ENCODE measurements at regions not wholly inside any gene's neighbourhood (a gene's known extent, or its start where the extent isn't known, plus 50 kb on each side); places are given as distances from the start of the nearest gene placed in this dataset.

DNA sequence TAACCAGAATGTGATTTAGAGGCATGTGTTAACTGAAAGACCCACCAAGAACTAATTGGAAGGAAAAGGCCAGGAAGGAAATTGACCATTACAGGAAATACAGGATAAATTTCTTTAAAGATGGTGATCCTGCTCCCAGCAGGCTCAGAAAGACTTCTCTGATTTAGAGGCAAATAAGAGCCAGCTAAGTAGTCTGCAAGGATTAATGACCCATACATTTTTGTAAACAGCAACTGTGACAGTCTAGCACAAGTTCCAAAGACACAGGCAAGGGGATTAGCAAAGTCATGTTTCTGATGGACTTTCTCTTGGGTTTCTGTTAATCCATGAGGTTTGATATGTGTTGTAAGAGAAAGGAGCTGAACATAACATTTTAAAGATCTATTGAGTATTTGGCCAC, 425.0 kb downstream of the HTR7 start:
- Histone ChIP-seq H3K4me1 (ENCODE audit: control insufficient read depth in 2 of 2, insufficient read depth in 1 of 2, low read depth in 1 of 2, low read length in 2 of 2) (no peaks in the 10 kb centered on the region), H3K27ac (replicated peaks; ENCODE audit: low read length) (no peak overlapping the region), H3K4me2 (ENCODE audit: insufficient read depth, low read length, poor library complexity, severe bottlenecking) (no peak overlapping the region), H2BK15ac (ENCODE audit: low read length) (no peak overlapping the region), H3K36me3 (replicated peaks in 1 of 2; ENCODE audit: control insufficient read depth in 2 of 2, insufficient read depth in 2 of 2, low read length in 2 of 2) (no peaks in the 10 kb centered on the region), H3K27me3 (ENCODE audit: control insufficient read depth in 3 of 3, insufficient read depth in 3 of 3, low read depth in 1 of 3, low read length in 3 of 3) (no peaks in the 10 kb centered on the region), H3K9me3 (replicated peaks in 1 of 2; ENCODE audit: control insufficient read depth in 2 of 2, insufficient read depth in 1 of 2, low read depth in 1 of 2, low read length in 2 of 2) (no peaks in the 10 kb centered on the region), H2BK12ac (ENCODE audit: low read length) (no peak overlapping the region), H4K91ac (ENCODE audit: low read depth, low read length, poor library complexity) (no peak overlapping the region), H3K4me3 (ENCODE audit: low read length in 2 of 2) (no peak overlapping the region), H3K18ac (ENCODE audit: low read length) (no peak overlapping the region), H3K9ac (ENCODE audit: low read depth, low read length, poor library complexity) (no peak overlapping the region), H2AK5ac (ENCODE audit: low read depth, low read length) (no peak overlapping the region), H2BK5ac (ENCODE audit: low read length) (no peak overlapping the region), H3K79me1 (ENCODE audit: low read depth, low read length) (no peaks in the 10 kb centered on the region), H2BK120ac (ENCODE audit: low read depth, low read length) (no peak overlapping the region), H3K14ac (ENCODE audit: low read length) (no peak overlapping the region), H3K23ac (ENCODE audit: low read depth, low read length, poor library complexity) (no peak overlapping the region), H3K4ac (ENCODE audit: low read length) (no peak overlapping the region), H4K8ac (ENCODE audit: low read depth, low read length) (no peak overlapping the region), H2AFZ (ENCODE audit: low read length) (no peak overlapping the region)
- DNase-seq (ENCODE audit: low spot score) = no peak

DNA sequence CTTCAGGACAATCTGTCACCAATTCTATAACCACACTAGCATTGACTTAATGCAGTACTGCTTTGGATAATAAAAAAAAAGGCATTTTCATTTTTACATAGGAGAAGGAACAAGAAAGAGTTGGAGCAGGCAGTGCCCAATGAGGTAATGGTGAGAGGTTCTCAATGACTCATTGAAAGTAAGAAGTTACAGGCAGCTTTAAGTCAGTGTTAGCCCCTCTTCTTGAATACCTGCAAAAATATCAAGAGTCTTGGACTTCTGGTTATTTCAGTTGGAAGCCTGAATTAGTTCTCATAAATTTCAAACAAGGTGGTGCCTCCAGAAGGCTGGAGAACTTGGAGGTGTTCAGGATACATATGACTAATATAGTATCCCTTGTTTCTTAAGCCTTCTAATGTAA, 422.5 kb downstream of the HTR7 start:
- Histone ChIP-seq H3K14ac (ENCODE audit: low read length) (no peak overlapping the region), H2AK5ac (ENCODE audit: low read depth, low read length) (no peak overlapping the region), H4K8ac (ENCODE audit: low read depth, low read length) (no peak overlapping the region), H2BK120ac (ENCODE audit: low read depth, low read length) (no peak overlapping the region), H2BK15ac (ENCODE audit: low read length) (no peak overlapping the region), H3K4ac (ENCODE audit: low read length) (no peak overlapping the region), H3K9ac (ENCODE audit: low read depth, low read length, poor library complexity) (no peak overlapping the region), H3K36me3 (replicated peaks in 1 of 2; ENCODE audit: control insufficient read depth in 2 of 2, insufficient read depth in 2 of 2, low read length in 2 of 2) (no peaks in the 10 kb centered on the region), H3K4me3 (ENCODE audit: low read length in 2 of 2) (no peak overlapping the region), H3K23ac (ENCODE audit: low read depth, low read length, poor library complexity) (no peak overlapping the region), H3K9me3 (replicated peaks in 1 of 2; ENCODE audit: control insufficient read depth in 2 of 2, insufficient read depth in 1 of 2, low read depth in 1 of 2, low read length in 2 of 2) (no peaks in the 10 kb centered on the region), H2BK5ac (ENCODE audit: low read length) (no peak overlapping the region), H3K4me1 (ENCODE audit: control insufficient read depth in 2 of 2, insufficient read depth in 1 of 2, low read depth in 1 of 2, low read length in 2 of 2) (no peaks in the 10 kb centered on the region), H3K18ac (ENCODE audit: low read length) (no peak overlapping the region), H3K79me1 (ENCODE audit: low read depth, low read length) (no peaks in the 10 kb centered on the region), H3K27ac (replicated peaks; ENCODE audit: low read length) (no peak overlapping the region), H2BK12ac (ENCODE audit: low read length) (no peak overlapping the region), H4K91ac (ENCODE audit: low read depth, low read length, poor library complexity) (no peak overlapping the region), H2AFZ (ENCODE audit: low read length) (no peak overlapping the region), H3K27me3 (ENCODE audit: control insufficient read depth in 3 of 3, insufficient read depth in 3 of 3, low read depth in 1 of 3, low read length in 3 of 3) (no peaks in the 10 kb centered on the region), H3K4me2 (ENCODE audit: insufficient read depth, low read length, poor library complexity, severe bottlenecking) (no peak overlapping the region)
- DNase-seq (ENCODE audit: low spot score) = no peak

DNA sequence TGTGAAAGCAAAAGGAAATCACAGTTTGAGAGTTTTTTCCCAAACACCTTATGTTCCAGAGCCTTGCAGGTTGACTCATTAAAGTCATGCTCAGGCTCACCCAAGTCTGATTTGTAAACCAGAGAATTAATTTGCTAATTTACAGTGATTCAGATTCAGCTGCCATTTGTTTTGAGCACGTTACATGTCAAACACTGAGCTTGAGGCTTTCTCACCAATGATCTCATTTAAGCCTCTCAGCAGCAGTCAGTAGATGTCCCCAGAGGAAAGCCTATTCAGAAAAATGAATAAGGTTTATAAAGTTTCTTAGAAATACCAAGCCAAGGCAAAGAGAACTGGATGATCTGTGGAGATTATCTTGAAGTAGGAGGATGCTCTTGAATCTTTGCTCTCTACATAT, 420.4 kb downstream of the HTR7 start:
- Histone ChIP-seq H4K91ac (ENCODE audit: low read depth, low read length, poor library complexity) (no peak overlapping the region), H3K23ac (ENCODE audit: low read depth, low read length, poor library complexity) (no peak overlapping the region), H3K27ac (replicated peaks; ENCODE audit: low read length) (no peak overlapping the region), H3K9ac (ENCODE audit: low read depth, low read length, poor library complexity) (no peak overlapping the region), H2BK120ac (ENCODE audit: low read depth, low read length) (no peak overlapping the region), H2AK5ac (ENCODE audit: low read depth, low read length) (no peak overlapping the region), H3K4me1 (ENCODE audit: control insufficient read depth in 2 of 2, insufficient read depth in 1 of 2, low read depth in 1 of 2, low read length in 2 of 2) (no peaks in the 10 kb centered on the region), H3K36me3 (replicated peaks in 1 of 2; ENCODE audit: control insufficient read depth in 2 of 2, insufficient read depth in 2 of 2, low read length in 2 of 2) (no peaks in the 10 kb centered on the region), H4K8ac (ENCODE audit: low read depth, low read length) (no peak overlapping the region), H3K4me3 (ENCODE audit: low read length in 2 of 2) (no peak overlapping the region), H3K27me3 (ENCODE audit: control insufficient read depth in 3 of 3, insufficient read depth in 3 of 3, low read depth in 1 of 3, low read length in 3 of 3) (no peaks in the 10 kb centered on the region), H3K18ac (ENCODE audit: low read length) (no peak overlapping the region), H3K9me3 (replicated peaks in 1 of 2; ENCODE audit: control insufficient read depth in 2 of 2, insufficient read depth in 1 of 2, low read depth in 1 of 2, low read length in 2 of 2) (peaks cover 0 to 4% of the 10 kb centered on the region in 2 donors), H2BK5ac (ENCODE audit: low read length) (no peak overlapping the region), H3K4me2 (ENCODE audit: insufficient read depth, low read length, poor library complexity, severe bottlenecking) (no peak overlapping the region), H3K14ac (ENCODE audit: low read length) (no peak overlapping the region), H3K79me1 (ENCODE audit: low read depth, low read length) (no peaks in the 10 kb centered on the region), H2AFZ (ENCODE audit: low read length) (no peak overlapping the region), H2BK12ac (ENCODE audit: low read length) (no peak overlapping the region), H2BK15ac (ENCODE audit: low read length) (no peak overlapping the region), H3K4ac (ENCODE audit: low read length) (no peak overlapping the region)
- no CpG with 5 or more reads among the region's 1 CpG for WGBS, 2 donors (ENCODE audit: extremely low coverage in 2 of 2, insufficient read length in 2 of 2, insufficient replicate concordance in 1 of 2)
- DNase-seq (ENCODE audit: low spot score) = no peak

DNA sequence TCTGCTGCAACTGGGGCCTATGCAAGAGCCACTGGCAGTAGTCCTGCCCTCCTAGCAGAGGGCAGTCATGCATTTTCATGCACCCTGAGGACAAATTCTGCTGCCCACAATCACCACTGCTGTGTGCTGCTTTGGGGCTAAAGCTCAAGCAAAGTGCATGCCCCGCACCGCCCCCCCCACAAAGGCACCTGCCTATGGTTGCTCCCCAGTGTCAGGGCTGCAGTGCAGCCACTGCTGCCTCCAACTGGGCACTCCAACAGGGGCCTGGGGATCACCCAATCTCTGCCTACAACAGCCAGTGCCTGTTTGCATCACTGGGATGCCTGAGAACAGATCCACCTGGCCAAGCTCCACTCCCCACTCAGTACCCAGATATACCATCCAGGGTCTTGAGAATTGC, 417.0 kb downstream of the HTR7 start:
- Histone ChIP-seq H3K4me1 (ENCODE audit: control insufficient read depth in 2 of 2, insufficient read depth in 1 of 2, low read depth in 1 of 2, low read length in 2 of 2) (no peaks in the 10 kb centered on the region), H2BK120ac (ENCODE audit: low read depth, low read length) (no peak overlapping the region), H3K27ac (replicated peaks; ENCODE audit: low read length) (no peak overlapping the region), H4K91ac (ENCODE audit: low read depth, low read length, poor library complexity) (no peak overlapping the region), H4K8ac (ENCODE audit: low read depth, low read length) (no peak overlapping the region), H3K27me3 (ENCODE audit: control insufficient read depth in 3 of 3, insufficient read depth in 3 of 3, low read depth in 1 of 3, low read length in 3 of 3) (no peaks in the 10 kb centered on the region), H3K14ac (ENCODE audit: low read length) (no peak overlapping the region), H3K23ac (ENCODE audit: low read depth, low read length, poor library complexity) (no peak overlapping the region), H2BK5ac (ENCODE audit: low read length) (no peak overlapping the region), H3K9me3 (replicated peaks in 1 of 2; ENCODE audit: control insufficient read depth in 2 of 2, insufficient read depth in 1 of 2, low read depth in 1 of 2, low read length in 2 of 2) (peaks cover 0 to 4% of the 10 kb centered on the region in 2 donors), H3K4ac (ENCODE audit: low read length) (no peak overlapping the region), H3K4me3 (ENCODE audit: low read length in 2 of 2) (peak overlapping the region in 1 of 2 donors; percentile 37), H3K18ac (ENCODE audit: low read length) (peak overlapping the region; percentile 17), H2BK12ac (ENCODE audit: low read length) (no peak overlapping the region), H2BK15ac (ENCODE audit: low read length) (no peak overlapping the region), H3K9ac (ENCODE audit: low read depth, low read length, poor library complexity) (no peak overlapping the region), H2AK5ac (ENCODE audit: low read depth, low read length) (no peak overlapping the region), H3K36me3 (replicated peaks in 1 of 2; ENCODE audit: control insufficient read depth in 2 of 2, insufficient read depth in 2 of 2, low read length in 2 of 2) (no peaks in the 10 kb centered on the region), H3K4me2 (ENCODE audit: insufficient read depth, low read length, poor library complexity, severe bottlenecking) (no peak overlapping the region), H2AFZ (ENCODE audit: low read length) (no peak overlapping the region), H3K79me1 (ENCODE audit: low read depth, low read length) (no peaks in the 10 kb centered on the region)
- DNase-seq (ENCODE audit: low spot score) = no peak
- WGBS, 2 donors (ENCODE audit: extremely low coverage in 2 of 2, insufficient read length in 2 of 2, insufficient replicate concordance in 1 of 2) = no CpG with 5 or more reads among the region's 2 CpGs

Measured in neuronal stem cell (in vitro differentiated cells).